ENCODE measurements at regions not wholly inside any gene's neighbourhood (a gene's known extent, or its start where the extent isn't known, plus 50 kb on each side); places are given as distances from the start of the nearest gene placed in this dataset.

GRCh38 chr5:38745836-38746732, 99.7 kb upstream of the OSMR start:
- Histone ChIP-seq H3K9me3 (ENCODE audit: control insufficient read depth, insufficient read depth, low read length) (no peaks in the 10 kb centered on the region), H3K9ac (ENCODE audit: low read depth, low read length) (no peak overlapping the region), H3K36me3 (ENCODE audit: control insufficient read depth, insufficient read depth, low read length) (no peaks in the 10 kb centered on the region), H3K4me3 (ENCODE audit: low read depth, low read length) (no peak overlapping the region), H3K4me1 (ENCODE audit: control insufficient read depth, insufficient read depth, low read length) (no peaks in the 10 kb centered on the region), H3K27me3 (ENCODE audit: control insufficient read depth, insufficient read depth, low read length) (no peaks in the 10 kb centered on the region)

GRCh38 chr5:38749861-38750260, 96.0 kb upstream of the OSMR start:
- H3K36me3 ChIP-seq (ENCODE audit: control insufficient read depth, insufficient read depth, low read length): no peaks in the 10 kb centered on the region
- no peaks in the 10 kb centered on the region for H3K4me1 ChIP-seq (ENCODE audit: control insufficient read depth, insufficient read depth, low read length)
- H3K4me3 ChIP-seq (ENCODE audit: low read depth, low read length): no peak overlapping the region
- H3K27me3 ChIP-seq (ENCODE audit: control insufficient read depth, insufficient read depth, low read length): no peaks in the 10 kb centered on the region
- H3K9me3 ChIP-seq (ENCODE audit: control insufficient read depth, insufficient read depth, low read length): no peaks in the 10 kb centered on the region
- H3K9ac ChIP-seq (ENCODE audit: low read depth, low read length): no peak overlapping the region

- no peaks in the 10 kb centered on the region for H3K27me3 ChIP-seq (ENCODE audit: control insufficient read depth, insufficient read depth, low read length)
- H3K4me3 ChIP-seq (ENCODE audit: low read depth, low read length): no peak overlapping the region
- H3K36me3 ChIP-seq (ENCODE audit: control insufficient read depth, insufficient read depth, low read length): no peaks in the 10 kb centered on the region
- no peaks in the 10 kb centered on the region for H3K9me3 ChIP-seq (ENCODE audit: control insufficient read depth, insufficient read depth, low read length)
- no peak overlapping the region for H3K9ac ChIP-seq (ENCODE audit: low read depth, low read length)
- no peaks in the 10 kb centered on the region for H3K4me1 ChIP-seq (ENCODE audit: control insufficient read depth, insufficient read depth, low read length)
Observed at GRCh38 chr5:38751103-38751502, 94.7 kb upstream of the OSMR start.

GRCh38 chr5:38752012-38752536, 93.7 kb upstream of the OSMR start:
- no peaks in the 10 kb centered on the region for H3K4me1 ChIP-seq (ENCODE audit: control insufficient read depth, insufficient read depth, low read length)
- H3K9me3 ChIP-seq (ENCODE audit: control insufficient read depth, insufficient read depth, low read length): no peaks in the 10 kb centered on the region
- no peaks in the 10 kb centered on the region for H3K36me3 ChIP-seq (ENCODE audit: control insufficient read depth, insufficient read depth, low read length)
- H3K27me3 ChIP-seq (ENCODE audit: control insufficient read depth, insufficient read depth, low read length): no peaks in the 10 kb centered on the region
- H3K9ac ChIP-seq (ENCODE audit: low read depth, low read length): no peak overlapping the region
- H3K4me3 ChIP-seq (ENCODE audit: low read depth, low read length): no peak overlapping the region

GRCh38 chr5:38752622-38753021, 93.2 kb upstream of the OSMR start:
- H3K27me3 ChIP-seq (ENCODE audit: control insufficient read depth, insufficient read depth, low read length): no peaks in the 10 kb centered on the region
- H3K9me3 ChIP-seq (ENCODE audit: control insufficient read depth, insufficient read depth, low read length): no peaks in the 10 kb centered on the region
- no peak overlapping the region for H3K9ac ChIP-seq (ENCODE audit: low read depth, low read length)
- no peak overlapping the region for H3K4me3 ChIP-seq (ENCODE audit: low read depth, low read length)
- no peaks in the 10 kb centered on the region for H3K4me1 ChIP-seq (ENCODE audit: control insufficient read depth, insufficient read depth, low read length)
- no peaks in the 10 kb centered on the region for H3K36me3 ChIP-seq (ENCODE audit: control insufficient read depth, insufficient read depth, low read length)

GRCh38 chr5:38753141-38753540, 92.7 kb upstream of the OSMR start:
- Histone ChIP-seq H3K9ac (ENCODE audit: low read depth, low read length) (no peak overlapping the region), H3K36me3 (ENCODE audit: control insufficient read depth, insufficient read depth, low read length) (no peaks in the 10 kb centered on the region), H3K4me1 (ENCODE audit: control insufficient read depth, insufficient read depth, low read length) (no peaks in the 10 kb centered on the region), H3K9me3 (ENCODE audit: control insufficient read depth, insufficient read depth, low read length) (no peaks in the 10 kb centered on the region), H3K27me3 (ENCODE audit: control insufficient read depth, insufficient read depth, low read length) (no peaks in the 10 kb centered on the region), H3K4me3 (ENCODE audit: low read depth, low read length) (no peak overlapping the region)

GRCh38 chr5:38753776-38754175, 92.0 kb upstream of the OSMR start:
- H3K36me3 ChIP-seq (ENCODE audit: control insufficient read depth, insufficient read depth, low read length): no peaks in the 10 kb centered on the region
- H3K4me1 ChIP-seq (ENCODE audit: control insufficient read depth, insufficient read depth, low read length): no peaks in the 10 kb centered on the region
- no peaks in the 10 kb centered on the region for H3K27me3 ChIP-seq (ENCODE audit: control insufficient read depth, insufficient read depth, low read length)
- H3K9me3 ChIP-seq (ENCODE audit: control insufficient read depth, insufficient read depth, low read length): no peaks in the 10 kb centered on the region
- H3K9ac ChIP-seq (ENCODE audit: low read depth, low read length): no peak overlapping the region
- H3K4me3 ChIP-seq (ENCODE audit: low read depth, low read length): no peak overlapping the region

GRCh38 chr5:38755181-38755580, 90.6 kb upstream of the OSMR start:
- H3K4me3 ChIP-seq (ENCODE audit: low read depth, low read length): no peak overlapping the region
- no peaks in the 10 kb centered on the region for H3K4me1 ChIP-seq (ENCODE audit: control insufficient read depth, insufficient read depth, low read length)
- H3K9ac ChIP-seq (ENCODE audit: low read depth, low read length): no peak overlapping the region
- no peaks in the 10 kb centered on the region for H3K36me3 ChIP-seq (ENCODE audit: control insufficient read depth, insufficient read depth, low read length)
- no peaks in the 10 kb centered on the region for H3K9me3 ChIP-seq (ENCODE audit: control insufficient read depth, insufficient read depth, low read length)
- H3K27me3 ChIP-seq (ENCODE audit: control insufficient read depth, insufficient read depth, low read length): no peaks in the 10 kb centered on the region

- H3K36me3 ChIP-seq (ENCODE audit: control insufficient read depth, insufficient read depth, low read length): no peaks in the 10 kb centered on the region
- no peak overlapping the region for H3K4me3 ChIP-seq (ENCODE audit: low read depth, low read length)
- no peak overlapping the region for H3K9ac ChIP-seq (ENCODE audit: low read depth, low read length)
- H3K27me3 ChIP-seq (ENCODE audit: control insufficient read depth, insufficient read depth, low read length): no peaks in the 10 kb centered on the region
- no peaks in the 10 kb centered on the region for H3K4me1 ChIP-seq (ENCODE audit: control insufficient read depth, insufficient read depth, low read length)
- no peaks in the 10 kb centered on the region for H3K9me3 ChIP-seq (ENCODE audit: control insufficient read depth, insufficient read depth, low read length)
Observed at GRCh38 chr5:38756068-38756467, 89.7 kb upstream of the OSMR start.

- Histone ChIP-seq H3K9ac (ENCODE audit: low read depth, low read length) (no peak overlapping the region), H3K27me3 (ENCODE audit: control insufficient read depth, insufficient read depth, low read length) (no peaks in the 10 kb centered on the region), H3K9me3 (ENCODE audit: control insufficient read depth, insufficient read depth, low read length) (no peaks in the 10 kb centered on the region), H3K36me3 (ENCODE audit: control insufficient read depth, insufficient read depth, low read length) (no peaks in the 10 kb centered on the region), H3K4me3 (ENCODE audit: low read depth, low read length) (no peak overlapping the region), H3K4me1 (ENCODE audit: control insufficient read depth, insufficient read depth, low read length) (no peaks in the 10 kb centered on the region)
Observed at GRCh38 chr5:38757451-38758245, 88.2 kb upstream of the OSMR start.

- Histone ChIP-seq H3K4me1 (ENCODE audit: control insufficient read depth, insufficient read depth, low read length) (no peaks in the 10 kb centered on the region), H3K4me3 (ENCODE audit: low read depth, low read length) (no peak overlapping the region), H3K9ac (ENCODE audit: low read depth, low read length) (no peak overlapping the region), H3K27me3 (ENCODE audit: control insufficient read depth, insufficient read depth, low read length) (no peaks in the 10 kb centered on the region), H3K9me3 (ENCODE audit: control insufficient read depth, insufficient read depth, low read length) (no peaks in the 10 kb centered on the region), H3K36me3 (ENCODE audit: control insufficient read depth, insufficient read depth, low read length) (no peaks in the 10 kb centered on the region)
Observed at GRCh38 chr5:38758774-38759600, 86.8 kb upstream of the OSMR start.

Data from iPS-15b (cell line).